CD4-positive, alpha-beta memory T cell (primary cell): ENCODE measurements at regions not wholly inside any gene's neighbourhood (a gene's known extent, or its start where the extent isn't known, plus 50 kb on each side); places are given as distances from the start of the nearest gene placed in this dataset.
A peak's percentile ranks its signal among the peaks of the same experiment; 100 is the strongest.

Source experiments
- CTCF ChIA-PET: fragments of 350-600 bp; sonication (Branson Sonifier 250); formaldehyde crosslinking; loops from one replicate; lab custom pipeline; 2021; ENCODE audit warnings: inconsistent platforms; ENCODE audit not compliant: partially characterized antibody; lab: Charles Lee
- POLR2A ChIA-PET: fragments of 350-600 bp; sonication (Branson Sonifier 250); formaldehyde crosslinking; loops from one replicate; lab custom pipeline; 2021; ENCODE audit not compliant: partially characterized antibody; lab: Charles Lee
- DNase-seq, 5 donors: peaks; one replicate each; pipeline versions ENCODE4 v3.0.0 to v3.0.0-alpha.2; 2020 to 2022; ENCODE audit warnings: mixed read lengths in 1 of 5
- H3K27ac ChIP-seq: one replicate; pipeline ENCODE4 v1.7.0; 2013; ENCODE audit warnings: low read depth, low read length
- H3K27me3 ChIP-seq: 2 replicates; pipeline ENCODE4 v1.7.0; 2013; ENCODE audit warnings: mild to moderate bottlenecking, low read length, moderate library complexity; ENCODE audit not compliant: insufficient read depth
- H3K36me3 ChIP-seq: 2 replicates; pipeline ENCODE4 v1.7.0; 2013; ENCODE audit warnings: mild to moderate bottlenecking, low read length, moderate library complexity; ENCODE audit not compliant: insufficient read depth
- H3K4me1 ChIP-seq: 2 replicates; pipeline ENCODE4 v1.7.0; 2013; ENCODE audit warnings: mild to moderate bottlenecking, low read length, moderate library complexity; ENCODE audit not compliant: insufficient read depth
- H3K4me3 ChIP-seq, 2 donors: one replicate each; pipeline ENCODE4 v1.7.0; 2013; ENCODE audit warnings: low read length in 2 of 2, mild to moderate bottlenecking in 1 of 2
- H3K9me3 ChIP-seq, 2 donors: one replicate each; pipeline ENCODE4 v1.7.0; 2013; ENCODE audit warnings: low read length in 2 of 2, control low read depth in 1 of 2; ENCODE audit not compliant: control insufficient read depth in 1 of 2
- H3K27ac Mint-ChIP-seq, 7 donors: one replicate each; pipeline ENCODE4 v1.8.0; 2020 to 2021; ENCODE audit warnings: mixed read lengths in 7 of 7, mild to moderate bottlenecking in 6 of 7, inconsistent platforms in 3 of 7, moderate library complexity in 3 of 7
- H3K27me3 Mint-ChIP-seq, 2 donors: one replicate each; pipeline ENCODE4 v1.8.0; 2020 to 2021; ENCODE audit warnings: mixed read lengths in 2 of 2
- H3K36me3 Mint-ChIP-seq, 2 donors: one replicate each; pipeline ENCODE4 v1.8.0; 2020 to 2021; ENCODE audit warnings: mixed read lengths in 2 of 2, inconsistent platforms in 1 of 2, mild to moderate bottlenecking in 1 of 2
- H3K4me1 Mint-ChIP-seq, 4 donors: one replicate each; pipeline ENCODE4 v1.8.0; 2020 to 2021; ENCODE audit warnings: mixed read lengths in 4 of 4, mild to moderate bottlenecking in 1 of 4
- H3K4me3 Mint-ChIP-seq, 8 donors: one replicate each; pipeline ENCODE4 v1.8.0; 2020 to 2021; ENCODE audit warnings: mixed read lengths in 8 of 8, mild to moderate bottlenecking in 7 of 8, moderate library complexity in 6 of 8, inconsistent platforms in 3 of 8
- H3K9me3 Mint-ChIP-seq, 8 donors: one replicate each; pipeline ENCODE4 v1.8.0; 2020 to 2021; ENCODE audit warnings: mixed read lengths in 8 of 8, mild to moderate bottlenecking in 5 of 8, inconsistent platforms in 3 of 8, moderate library complexity in 1 of 8
- intact Hi-C: fragments of 100-400 bp; cut with micrococcal nuclease; formaldehyde crosslinking; loops from one replicate; pipeline ENCODE4 v1.15.1; 2023

- POLR2A ChIA-PET = no interaction called here
- Mint-ChIP-seq H3K9me3 (no peaks in the 10 kb centered on the region), H3K4me1 (peaks cover 18 to 21% (median 18%) of the 10 kb centered on the region in 4 donors), H3K36me3 (no peaks in the 10 kb centered on the region), H3K27ac (peak overlapping the region in 5 of 7 donors; percentile 2 to 87 (median 31)), H3K27me3 (no peaks in the 10 kb centered on the region), H3K4me3 (peak overlapping the region in 5 of 8 donors; percentile 7 to 47 (median 26))
- intact Hi-C loops = no loop called here
- DNase-seq = peak in 4 of 5 donors; percentile 10 to 47 (median 28)
- no peak overlapping the region for H3K27ac ChIP-seq
- CTCF ChIA-PET = interaction anchor here (0.7 to 2.5 kb wide), 2 partner anchors 9 to 454 kb away, joined by 3 to 5 read pairs; no protein-coding TSS in a partner anchor
- H3K36me3 ChIP-seq = no peaks in the 10 kb centered on the region
- H3K27me3 ChIP-seq = no peaks in the 10 kb centered on the region
- H3K4me1 ChIP-seq = peaks cover 18% of the 10 kb centered on the region
- no peak overlapping the region for H3K4me3 ChIP-seq
- H3K9me3 ChIP-seq = no peaks in the 10 kb centered on the region
These were observed 54.8 kb upstream of the SGK1 start for GRCh38 chr6:134372603-134373281.

- no peaks in the 10 kb centered on the region for H3K36me3 ChIP-seq
- Mint-ChIP-seq H3K4me3 (no peak overlapping the region), H3K27ac (no peak overlapping the region), H3K27me3 (no peaks in the 10 kb centered on the region), H3K9me3 (no peaks in the 10 kb centered on the region), H3K4me1 (peaks cover 15 to 18% (median 16%) of the 10 kb centered on the region in 4 donors), H3K36me3 (no peaks in the 10 kb centered on the region)
- intact Hi-C loops = no loop called here
- POLR2A ChIA-PET = no interaction called here
- H3K4me3 ChIP-seq = no peak overlapping the region
- no peaks in the 10 kb centered on the region for H3K9me3 ChIP-seq
- no peaks in the 10 kb centered on the region for H3K27me3 ChIP-seq
- no peak for DNase-seq
- CTCF ChIA-PET = no interaction called here
- H3K27ac ChIP-seq = no peak overlapping the region
- H3K4me1 ChIP-seq = peaks cover 18% of the 10 kb centered on the region
These were observed 50.8 kb upstream of the SGK1 start for GRCh38 chr6:134368670-134369069.
